MM.1S (cell line): ENCODE measurements at regions not wholly inside any gene's neighbourhood (a gene's known extent, or its start where the extent isn't known, plus 50 kb on each side); places are given as distances from the start of the nearest gene placed in this dataset.
"Not testable (repeated sequence)": the region's sequence is repeated elsewhere in the genome, so short reads cannot be mapped to it uniquely, and the experiment has no call there.

Source experiments
- DNase-seq: peaks from one replicate; pipeline ENCODE4 v3.0.0-alpha.2; 2015
- H2AFZ ChIP-seq: fragments of 300-600 bp; sonication (generic); 2 replicates; pipeline ENCODE4 v1.6.0; 2016; ENCODE audit warnings: antibody characterized with exemption, low read length
- H3F3A ChIP-seq: fragments of 300-600 bp; sonication (generic); 2 replicates; pipeline ENCODE4 v1.6.1; 2016; ENCODE audit warnings: mild to moderate bottlenecking, antibody characterized with exemption, low read length, moderate library complexity, mixed read lengths; ENCODE audit not compliant: insufficient read depth
- H3K27ac ChIP-seq: fragments of 300-600 bp; sonication (generic); 2 replicates; pipeline ENCODE4 v1.5.1; 2016; ENCODE audit warnings: mild to moderate bottlenecking, low read length
- H3K27me3 ChIP-seq: fragments of 300-600 bp; sonication (generic); replicated peaks from 2 replicates; pipeline ENCODE4 v1.6.0; 2016; ENCODE audit warnings: low read length; ENCODE audit not compliant: insufficient read depth
- H3K36me3 ChIP-seq: fragments of 300-600 bp; sonication (generic); replicated peaks from 2 replicates; pipeline ENCODE4 v1.6.1; 2016; ENCODE audit warnings: mild to moderate bottlenecking, low read length, mixed read lengths; ENCODE audit not compliant: insufficient read depth
- H3K4me1 ChIP-seq: fragments of 300-600 bp; sonication (generic); 2 replicates; pipeline ENCODE4 v1.6.1; 2016; ENCODE audit warnings: low read length, mixed read lengths
- H3K4me2 ChIP-seq: fragments of 300-600 bp; sonication (generic); 2 replicates; pipeline ENCODE4 v1.6.0; 2016; ENCODE audit warnings: low read depth, low read length
- H3K4me3 ChIP-seq: fragments of 300-600 bp; sonication (generic); 2 replicates; pipeline ENCODE4 v1.5.1; 2016; ENCODE audit warnings: low read length, mixed read lengths
- H3K79me2 ChIP-seq: fragments of 300-600 bp; sonication (generic); 2 replicates; pipeline ENCODE4 v1.6.1; 2016; ENCODE audit warnings: mixed run types, low read length, mixed read lengths
- H3K9ac ChIP-seq: fragments of 300-600 bp; sonication (generic); 2 replicates; pipeline ENCODE4 v1.6.1; 2016; ENCODE audit warnings: low read length, mixed read lengths
- H3K9me2 ChIP-seq: fragments of 300-600 bp; sonication (generic); replicated peaks from 2 replicates; pipeline ENCODE4 v1.6.1; 2016; ENCODE audit warnings: mild to moderate bottlenecking, low read length, mixed read lengths; ENCODE audit not compliant: insufficient read depth
- H3K9me3 ChIP-seq: fragments of 300-600 bp; sonication (generic); replicated peaks from 2 replicates; pipeline ENCODE4 v1.6.1; 2016; ENCODE audit warnings: mild to moderate bottlenecking, low read length, mixed read lengths; ENCODE audit not compliant: insufficient read depth
- H4K20me1 ChIP-seq: fragments of 300-600 bp; sonication (generic); 2 replicates; pipeline ENCODE4 v1.6.1; 2016; ENCODE audit warnings: mild to moderate bottlenecking, low read length, moderate library complexity, mixed read lengths; ENCODE audit not compliant: insufficient read depth
- CTCF ChIP-seq: fragments of 300-600 bp; sonication (generic); IDR thresholded peaks from 2 replicates; pipeline ENCODE4 v1.5.1; 2016; ENCODE audit warnings: antibody characterized with exemption, low read length, mixed read lengths
- EZH2 ChIP-seq: fragments of 300-600 bp; sonication (generic); optimal IDR thresholded peaks from 2 replicates; pipeline ENCODE3; 2017; ENCODE audit warnings: low read depth, mild to moderate bottlenecking, antibody characterized with exemption, low read length, mixed read lengths
- EZH2phosphoT487 ChIP-seq: fragments of 300-600 bp; sonication (generic); IDR thresholded peaks from 2 replicates; pipeline ENCODE4 v1.6.1; 2018; ENCODE audit warnings: antibody characterized with exemption, low read length

GRCh38 chr2:226463154-226463553 lies 336.5 kb downstream of the IRS1 start:
- Histone ChIP-seq H3K27me3 (no peaks in the 10 kb centered on the region), H3F3A (no peaks in the 10 kb centered on the region)

DNA sequence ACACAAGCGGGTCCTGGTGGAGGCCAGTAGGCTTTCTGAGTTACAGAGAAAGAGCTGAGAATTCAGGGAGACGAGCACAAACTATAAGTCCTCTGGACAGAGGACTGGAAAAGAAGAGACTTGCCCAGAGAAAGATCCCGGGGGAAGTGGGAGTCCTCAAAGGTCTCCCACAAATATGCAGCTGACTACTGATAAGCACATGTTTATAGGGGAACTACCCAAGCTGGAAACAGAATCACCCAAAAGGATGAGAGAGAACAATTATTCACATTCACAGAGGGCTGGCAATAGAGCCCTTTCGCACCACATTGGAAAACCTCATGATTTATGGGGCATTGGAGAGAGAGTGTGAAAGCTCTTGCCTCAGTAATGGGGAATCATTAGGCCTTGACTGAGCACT lies 337.6 kb downstream of the IRS1 start:
- no peak for TF ChIP-seq CTCF
- TF ChIP-seq EZH2, result no peak
- TF ChIP-seq EZH2phosphoT487, result no peak
- no peak overlapping the region for H3K9ac ChIP-seq
- H3K27ac ChIP-seq, result no peak overlapping the region
- no peaks in the 10 kb centered on the region for H4K20me1 ChIP-seq
- no peaks in the 10 kb centered on the region for H3K27me3 ChIP-seq
- DNase-seq, result no peak
- H3K4me1 ChIP-seq, result no peaks in the 10 kb centered on the region
- H2AFZ ChIP-seq, result no peak overlapping the region
- H3K36me3 ChIP-seq, result no peaks in the 10 kb centered on the region
- no peaks in the 10 kb centered on the region for H3K79me2 ChIP-seq
- H3F3A ChIP-seq, result no peaks in the 10 kb centered on the region
- H3K9me3 ChIP-seq, result no peaks in the 10 kb centered on the region
- no peak overlapping the region for H3K4me3 ChIP-seq
- no peak overlapping the region for H3K4me2 ChIP-seq
- no peaks in the 10 kb centered on the region for H3K9me2 ChIP-seq

More at GRCh38 chr2:226463154-226463553, 336.5 kb downstream of the IRS1 start:
- Histone ChIP-seq H3K9me3 (no peaks in the 10 kb centered on the region), H3K79me2 (no peaks in the 10 kb centered on the region), H3K36me3 (no peaks in the 10 kb centered on the region), H3K9me2 (no peaks in the 10 kb centered on the region), H4K20me1 (no peaks in the 10 kb centered on the region), H3K4me3 (no peak overlapping the region), H3K9ac (no peak overlapping the region), H3K4me2 (no peak overlapping the region), H3K27ac (no peak overlapping the region), H2AFZ (no peak overlapping the region), H3K4me1 (no peaks in the 10 kb centered on the region)
- DNase-seq, result no peak
- no peak for TF ChIP-seq EZH2
- no peak for TF ChIP-seq EZH2phosphoT487
- TF ChIP-seq CTCF, result no peak

GRCh38 chr2:226456144-226456543 lies 343.5 kb downstream of the IRS1 start:
- not testable (repeated sequence) for H3K27ac ChIP-seq, H3K9me3 ChIP-seq, H2AFZ ChIP-seq, H3K9ac ChIP-seq, H3K27me3 ChIP-seq, H4K20me1 ChIP-seq, DNase-seq, H3K79me2 ChIP-seq, H3K9me2 ChIP-seq, H3K4me3 ChIP-seq, H3K36me3 ChIP-seq, H3F3A ChIP-seq, H3K4me1 ChIP-seq, H3K4me2 ChIP-seq

- H2AFZ ChIP-seq, result no peak overlapping the region
- H3K79me2 ChIP-seq, result no peaks in the 10 kb centered on the region
- H3F3A ChIP-seq, result no peaks in the 10 kb centered on the region
- no peaks in the 10 kb centered on the region for H4K20me1 ChIP-seq
- H3K9me2 ChIP-seq, result no peaks in the 10 kb centered on the region
- H3K27me3 ChIP-seq, result no peaks in the 10 kb centered on the region
- no peak overlapping the region for H3K4me3 ChIP-seq
- no peaks in the 10 kb centered on the region for H3K36me3 ChIP-seq
- H3K4me1 ChIP-seq, result no peaks in the 10 kb centered on the region
- no peaks in the 10 kb centered on the region for H3K9me3 ChIP-seq
- H3K27ac ChIP-seq, result no peak overlapping the region
- no peak for TF ChIP-seq CTCF
- TF ChIP-seq EZH2, result no peak
- no peak for TF ChIP-seq EZH2phosphoT487
- no peak for DNase-seq
- H3K9ac ChIP-seq, result no peak overlapping the region
- no peak overlapping the region for H3K4me2 ChIP-seq
Measured at GRCh38 chr2:226452768-226453167, 346.9 kb downstream of the IRS1 start.
